ENCODE measurements at regions not wholly inside any gene's neighbourhood (a gene's known extent, or its start where the extent isn't known, plus 50 kb on each side); places are given as distances from the start of the nearest gene placed in this dataset.
A peak's percentile ranks its signal among the peaks of the same experiment; 100 is the strongest.

DNA sequence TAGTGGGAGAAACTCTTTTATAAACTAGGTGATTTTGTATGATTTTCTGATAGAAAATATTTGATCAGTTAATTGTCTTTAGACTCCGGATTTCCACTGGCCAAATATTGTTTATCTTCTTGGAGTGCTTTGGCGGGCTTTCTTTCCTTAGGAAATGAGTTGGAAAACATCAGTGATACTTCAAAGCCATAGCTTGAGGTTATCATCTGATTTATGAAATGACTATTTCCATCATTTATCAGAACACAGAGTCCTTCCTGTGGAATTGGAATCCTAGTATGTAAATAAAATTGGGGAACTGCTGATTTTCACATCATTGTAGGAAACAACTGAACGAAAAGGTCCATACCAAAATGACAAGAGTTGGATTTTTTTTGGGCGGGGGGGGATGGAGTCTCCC is 186.0 kb upstream of the DCN start:
- Histone ChIP-seq H3K4me1 (no peaks in the 10 kb centered on the region), H3K4me3 (no peak overlapping the region), H3K36me3 (no peaks in the 10 kb centered on the region), H3K9me3 (no peaks in the 10 kb centered on the region), H3K27ac (no peak overlapping the region), H3K27me3 (no peaks in the 10 kb centered on the region)
- TF ChIP-seq POLR2A (IDR thresholded peaks at IDR 0.05) (no peak), EP300 (IDR thresholded peaks at IDR 0.05) (no peak), POLR2AphosphoS5 (IDR thresholded peaks at IDR 0.05) (no peak), CTCF (IDR thresholded peaks at IDR 0.05) (no peak)
- no peak for DNase-seq
- WGBS, 2 donors, result 85 to 88% methylated on average over 4 of the region's 4 CpGs
- intact Hi-C loops (cut with DNase I), result no loop called here

DNA sequence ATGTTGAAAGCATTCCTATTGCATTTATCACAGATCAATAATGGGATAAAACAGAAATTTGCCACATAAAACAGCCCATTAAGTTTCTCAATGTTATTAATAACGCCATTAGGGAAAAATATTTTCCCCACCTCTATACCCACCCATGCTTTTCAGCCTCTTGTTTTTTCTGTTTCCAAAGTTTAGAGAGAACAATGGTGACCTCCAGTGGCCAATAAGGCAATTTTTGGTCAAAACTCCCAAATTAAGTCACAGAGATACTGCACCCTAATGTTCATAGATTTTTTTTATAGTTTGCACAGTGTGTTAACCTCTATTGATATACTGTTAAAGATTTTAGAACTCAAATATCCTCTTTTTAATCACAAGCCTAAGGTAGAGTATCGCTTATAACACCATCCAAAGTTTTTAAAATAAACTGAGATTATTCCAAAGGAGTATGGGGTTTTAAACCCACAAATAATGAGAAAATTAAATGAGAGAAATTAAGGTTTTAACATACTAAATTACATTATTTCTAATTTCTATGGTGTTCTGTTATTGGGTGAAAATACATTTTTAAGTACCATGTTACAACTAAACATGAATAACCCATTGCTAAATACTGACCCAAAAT is 184.7 kb upstream of the DCN start:
- Histone ChIP-seq H3K27ac (no peak overlapping the region), H3K4me1 (no peaks in the 10 kb centered on the region), H3K9me3 (no peaks in the 10 kb centered on the region), H3K27me3 (no peaks in the 10 kb centered on the region), H3K36me3 (no peaks in the 10 kb centered on the region), H3K4me3 (no peak overlapping the region)
- WGBS, 2 donors, result 68 to 78% methylated on average over 2 of the region's 2 CpGs
- TF ChIP-seq POLR2A (IDR thresholded peaks at IDR 0.05) (no peak), EP300 (IDR thresholded peaks at IDR 0.05) (no peak), CTCF (IDR thresholded peaks at IDR 0.05) (peak in 1 of 4 experiments; percentile 23), POLR2AphosphoS5 (IDR thresholded peaks at IDR 0.05) (no peak)
- intact Hi-C loops (cut with DNase I), result no loop called here
- no peak for DNase-seq

DNA sequence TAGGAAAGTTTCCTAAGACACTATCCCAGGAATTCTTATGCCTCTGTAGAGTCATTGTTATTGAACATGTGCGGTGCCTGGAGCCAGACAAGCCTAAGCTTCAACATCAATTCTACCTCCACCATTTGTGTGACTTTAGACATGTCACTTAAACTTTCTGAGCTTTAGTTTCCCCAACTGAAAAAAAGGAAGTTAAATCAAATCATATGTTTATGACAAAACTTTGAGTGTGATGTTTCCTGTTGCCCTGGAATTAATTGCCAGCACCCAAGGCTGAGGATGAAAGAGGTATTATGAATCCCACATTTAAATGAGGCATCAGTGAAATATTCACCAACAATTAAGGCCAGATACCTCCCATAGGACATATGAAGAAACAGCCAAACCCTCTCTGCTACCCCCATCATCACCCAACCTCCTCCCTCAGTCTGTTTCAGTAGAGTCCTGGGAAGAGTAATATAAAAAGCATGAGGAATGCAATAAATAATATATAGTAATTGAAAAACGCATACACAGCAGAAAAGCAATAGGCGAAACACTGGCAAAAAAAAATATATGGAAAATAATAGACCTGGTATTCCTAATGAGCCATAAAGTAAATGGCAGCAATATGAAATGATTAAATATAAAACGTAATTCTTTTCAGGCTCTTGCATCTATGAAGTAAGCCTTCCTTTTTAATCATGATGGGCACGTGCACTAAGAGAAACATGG is 182.0 kb upstream of the DCN start:
- Histone ChIP-seq H3K4me1 (peaks cover 0 to 3% (median 0%) of the 10 kb centered on the region in 4 donors), H3K27me3 (no peaks in the 10 kb centered on the region), H3K36me3 (no peaks in the 10 kb centered on the region), H3K27ac (no peak overlapping the region), H3K9me3 (no peaks in the 10 kb centered on the region), H3K4me3 (no peak overlapping the region)
- intact Hi-C loops (cut with DNase I), result loop anchor here (5.0 kb wide), 1 partner anchor 1208 kb away; no protein-coding TSS in a partner anchor
- 83 to 85% methylated on average over 5 of the region's 5 CpGs for WGBS, 2 donors
- no peak for DNase-seq
- TF ChIP-seq POLR2AphosphoS5 (IDR thresholded peaks at IDR 0.05) (no peak), CTCF (IDR thresholded peaks at IDR 0.05) (no peak), EP300 (IDR thresholded peaks at IDR 0.05) (no peak), POLR2A (IDR thresholded peaks at IDR 0.05) (no peak)

DNA sequence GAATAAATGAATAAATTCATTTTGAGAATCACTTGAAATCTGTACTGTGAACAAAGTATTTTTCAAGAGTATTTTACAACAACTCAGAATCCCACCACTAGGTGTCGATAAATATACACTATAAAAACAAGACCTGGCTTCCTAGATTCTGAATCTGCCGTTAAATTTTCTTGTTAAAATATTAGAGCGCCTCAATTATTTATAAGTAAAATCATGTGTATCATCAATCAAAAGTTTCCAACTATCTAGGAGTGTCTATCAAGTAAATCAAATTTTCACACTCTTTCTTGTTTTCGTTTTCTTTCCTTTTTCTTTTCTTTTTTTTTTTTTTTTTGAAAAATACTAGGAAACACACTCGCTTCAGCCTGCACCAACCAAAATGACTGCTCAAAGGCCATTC is 179.2 kb upstream of the DCN start:
- H3K9me3 ChIP-seq, result no peaks in the 10 kb centered on the region
- H3K36me3 ChIP-seq, result no peaks in the 10 kb centered on the region
- H3K4me3 ChIP-seq, result no peak overlapping the region
- no peak overlapping the region for H3K27ac ChIP-seq
- WGBS, 2 donors, result 11 to 33% methylated on average over 5 of the region's 5 CpGs
- H3K27me3 ChIP-seq, result no peaks in the 10 kb centered on the region
- DNase-seq, result no peak
- intact Hi-C loops (cut with DNase I), result loop anchor here (1.0 to 5.0 kb wide), 2 partner anchors 1210 to 1288 kb away; no protein-coding TSS in a partner anchor
- H3K4me1 ChIP-seq, result peaks cover 0 to 3% (median 0%) of the 10 kb centered on the region in 4 donors
- no peak for TF ChIP-seq POLR2AphosphoS5 (IDR thresholded peaks at IDR 0.05)
- peak; percentile 37 to 61 (median 52) for TF ChIP-seq CTCF (IDR thresholded peaks at IDR 0.05)

Measured in sigmoid colon (tissue), 6 donors.